Right ventricle myocardium superior (tissue), 1 donor: ENCODE measurements at regions not wholly inside any gene's neighbourhood (a gene's known extent, or its start where the extent isn't known, plus 50 kb on each side); places are given as distances from the start of the nearest gene placed in this dataset.
A peak's percentile ranks its signal among the peaks of the same experiment; 100 is the strongest.

ENCODE experiments used
- ATAC-seq: fragments of 200-7000 bp; cut with Tn5 transposase; one replicate; pipeline ENCODE4 v1.9.1; 2020; ENCODE audit warnings: mild to moderate bottlenecking; ENCODE audit not compliant: poor library complexity
- DNase-seq: peaks from one replicate; pipeline ENCODE4 v3.0.0-alpha.2; 2020
- intact Hi-C: fragments of 100-400 bp; cut with DNase I; formaldehyde crosslinking; loops from one replicate; pipeline ENCODE4 v1.11.2; 2022
- donor health status: DM: no; HTN: yes; CAD: no; lungs with severe emphysema.

DNA sequence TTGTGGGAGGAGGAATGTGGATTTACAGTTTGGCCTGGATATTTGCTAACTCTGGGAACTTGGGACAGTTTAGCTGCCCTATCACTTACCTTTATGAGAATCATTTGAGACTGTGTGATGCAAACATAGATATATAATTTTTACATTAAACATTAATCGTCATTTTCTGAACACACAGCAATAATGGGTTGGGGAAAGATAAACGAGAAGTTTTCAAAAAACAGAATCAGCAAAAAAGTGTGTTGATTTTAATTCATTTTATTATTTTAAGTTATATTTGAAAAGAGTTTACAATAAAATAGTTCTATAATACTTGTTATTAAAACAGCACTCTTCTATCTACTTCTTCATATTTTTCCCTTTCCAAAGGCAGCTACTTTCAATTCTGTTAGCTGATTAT lies 813.3 kb downstream of the SLC4A3 start:
- DNase-seq (no peak), ATAC-seq (no peak)
- intact Hi-C loops: no loop called here

GRCh38 chr2:220441404-220441803 lies 814.0 kb downstream of the SLC4A3 start:
- DNase-seq: no peak
- ATAC-seq: no peak
- intact Hi-C loops: no loop called here

DNA sequence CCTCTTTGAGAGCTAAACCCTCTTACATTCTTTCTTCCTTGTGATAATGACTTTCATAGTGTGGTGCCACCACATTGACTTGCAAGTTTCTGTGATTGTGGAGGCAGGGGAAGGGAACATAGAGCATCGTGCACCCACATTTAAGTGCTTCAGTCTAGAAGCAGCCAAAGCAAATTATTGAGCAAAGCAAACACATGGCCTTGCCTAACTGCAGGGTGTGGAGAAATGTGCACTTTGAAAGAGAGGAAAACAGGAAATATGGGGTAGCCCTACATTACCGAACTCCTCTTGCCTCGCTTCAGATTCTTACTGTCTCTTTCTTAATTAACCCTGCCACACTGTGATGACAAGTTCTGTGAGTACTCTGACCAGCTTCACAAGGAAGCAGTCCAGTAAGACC lies 814.6 kb downstream of the SLC4A3 start:
- intact Hi-C loops: no loop called here

GRCh38 chr2:220445429-220446105 lies 818.1 kb downstream of the SLC4A3 start:
- intact Hi-C loops: no loop called here
- no peak for ATAC-seq
- DNase-seq: no peak

More for the DNA sequence above, 814.6 kb downstream of the SLC4A3 start:
- ATAC-seq (no peak), DNase-seq (no peak)

DNA sequence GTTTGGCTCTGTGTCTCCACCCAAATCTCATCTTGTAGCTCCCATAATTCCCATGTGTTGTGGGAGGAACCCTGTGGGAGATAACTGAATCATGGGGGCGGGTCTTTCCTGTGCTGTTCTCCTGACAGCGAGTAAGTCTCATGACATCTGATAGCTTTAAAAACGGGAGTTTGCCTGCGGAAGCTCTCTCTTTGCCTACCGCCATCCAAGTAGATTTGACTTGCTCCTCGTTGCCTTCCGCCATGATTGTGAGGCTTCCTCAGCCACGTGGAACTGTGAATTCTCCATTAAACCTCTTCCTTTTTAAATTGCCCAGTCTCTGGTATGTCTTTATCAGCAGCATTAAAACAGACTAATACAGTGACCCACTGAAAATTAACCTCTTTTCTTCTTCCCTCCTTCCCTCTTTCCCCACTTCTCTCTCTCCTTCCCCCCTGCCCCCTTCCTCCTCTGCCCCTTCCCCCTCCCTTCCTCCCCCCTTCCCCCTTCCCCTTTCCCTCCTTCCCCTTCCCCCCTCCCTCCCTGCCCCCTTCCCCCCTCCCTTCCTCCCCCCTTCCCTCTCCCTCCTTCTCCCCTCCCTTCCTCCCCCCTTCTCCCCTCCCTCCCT lies 818.8 kb downstream of the SLC4A3 start:
- intact Hi-C loops: no loop called here
- ATAC-seq (no peak), DNase-seq (no peak)

DNA sequence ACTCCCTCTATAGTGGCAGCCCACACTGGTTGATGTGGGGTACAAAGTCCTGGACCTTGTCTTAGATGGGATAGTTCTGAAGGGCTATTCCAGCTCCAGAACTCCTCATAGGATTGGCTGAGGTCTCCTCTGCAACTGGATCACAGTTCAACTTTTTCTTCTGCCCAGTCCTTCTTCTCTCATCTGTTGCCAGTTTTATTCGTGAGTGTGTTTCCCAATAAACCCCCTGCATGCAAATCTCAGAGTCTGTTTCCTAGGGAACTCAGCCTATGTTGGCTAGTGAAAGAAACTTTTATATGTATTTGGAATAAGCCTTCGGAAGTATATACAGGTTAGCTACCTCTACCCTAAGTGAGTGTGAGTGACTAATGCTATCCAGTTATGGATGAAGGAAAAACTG lies 823.4 kb downstream of the SLC4A3 start:
- intact Hi-C loops: no loop called here
- DNase-seq: no peak
- ATAC-seq: no peak

GRCh38 chr2:220451438-220451837 lies 824.0 kb downstream of the SLC4A3 start:
- no peak for DNase-seq
- no peak for ATAC-seq
- intact Hi-C loops: no loop called here

GRCh38 chr2:220452561-220452960 lies 825.1 kb downstream of the SLC4A3 start:
- DNase-seq: no peak
- intact Hi-C loops: no loop called here

GRCh38 chr2:220455351-220455990 lies 828.0 kb downstream of the SLC4A3 start:
- intact Hi-C loops: no loop called here
- DNase-seq (no peak), ATAC-seq (peak; percentile 20)

More at GRCh38 chr2:220452561-220452960, 825.1 kb downstream of the SLC4A3 start:
- ATAC-seq: no peak

DNA sequence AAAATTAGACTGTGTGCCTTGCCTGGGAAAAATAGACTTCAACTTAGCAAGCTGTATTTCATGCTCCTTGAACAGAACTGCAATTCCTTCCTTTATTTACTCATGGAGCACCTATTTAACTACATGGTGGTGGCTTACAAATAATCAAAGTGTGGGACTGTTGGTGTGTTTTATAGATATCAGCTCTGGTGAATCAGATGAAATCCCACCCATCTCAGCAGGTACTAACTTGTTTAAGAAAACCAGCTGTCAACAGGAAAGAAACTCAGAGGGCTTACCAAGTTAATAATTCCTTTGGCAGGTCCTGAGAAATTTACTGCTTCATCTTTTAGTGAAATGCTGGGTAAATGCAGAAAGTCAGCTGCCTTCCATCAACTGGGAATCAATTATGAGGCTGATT lies 830.6 kb downstream of the SLC4A3 start:
- ATAC-seq (no peak), DNase-seq (no peak)
- intact Hi-C loops: no loop called here

DNA sequence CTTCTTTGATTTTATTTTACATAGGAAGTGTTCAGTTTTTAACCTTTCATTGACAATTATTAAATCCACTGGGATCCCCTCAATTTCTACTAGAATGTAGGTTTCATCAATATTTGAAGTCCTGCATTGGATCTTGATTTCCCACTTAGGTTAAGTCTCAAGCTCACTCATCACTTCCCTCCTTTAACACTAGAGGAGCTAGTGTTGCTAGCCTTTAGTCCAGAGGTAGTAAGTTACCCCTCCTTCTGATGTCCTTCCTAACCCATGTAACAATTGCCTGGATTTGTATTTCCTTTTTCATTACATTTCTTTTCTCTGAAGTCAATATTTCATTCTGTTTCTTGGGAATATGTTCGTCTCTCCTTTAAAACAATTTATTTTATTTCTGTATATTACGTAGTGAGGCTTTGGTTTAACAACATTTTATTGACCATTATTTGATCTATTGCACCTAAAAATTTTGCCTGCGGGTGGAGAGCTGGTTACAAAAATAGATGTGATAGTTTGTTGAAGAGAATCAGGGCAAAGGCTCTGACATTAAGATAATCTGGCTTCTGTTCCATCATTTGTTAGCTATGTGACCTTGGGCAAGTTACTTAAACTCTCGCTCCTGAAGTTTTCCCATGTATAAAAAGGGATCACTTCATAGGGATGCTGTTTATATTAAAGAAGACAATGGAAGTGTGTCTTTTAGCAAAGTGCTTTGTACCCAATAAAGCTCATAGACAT lies 833.0 kb downstream of the SLC4A3 start:
- intact Hi-C loops: no loop called here
- ATAC-seq (peak; percentile 51), DNase-seq (no peak)

DNA sequence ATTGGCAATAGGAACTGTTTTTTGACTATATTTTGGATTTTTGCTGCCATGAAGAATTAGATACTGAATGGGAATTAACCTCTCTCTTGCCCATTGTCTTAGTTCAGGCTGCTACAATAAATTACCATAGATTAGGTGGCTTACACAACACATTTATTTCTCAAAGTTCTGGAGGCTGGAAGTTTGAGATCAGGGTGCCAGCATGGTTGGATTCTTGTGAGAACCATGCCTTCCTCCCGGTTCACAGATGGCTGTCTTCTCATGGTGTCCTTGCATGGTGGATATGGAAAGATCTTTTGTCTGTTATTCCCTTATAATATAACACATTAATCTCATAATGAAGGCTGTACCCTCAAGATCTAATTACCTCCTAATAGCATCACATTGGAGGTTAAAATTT lies 836.4 kb downstream of the SLC4A3 start:
- ATAC-seq: no peak
- intact Hi-C loops: no loop called here
- no peak for DNase-seq

GRCh38 chr2:220465700-220466099 lies 838.3 kb downstream of the SLC4A3 start:
- intact Hi-C loops: no loop called here
- ATAC-seq: peak; percentile 71
- no peak for DNase-seq

GRCh38 chr2:220466251-220466691 lies 838.8 kb downstream of the SLC4A3 start:
- ATAC-seq (peak; percentile 79), DNase-seq (no peak)
- intact Hi-C loops: no loop called here

DNA sequence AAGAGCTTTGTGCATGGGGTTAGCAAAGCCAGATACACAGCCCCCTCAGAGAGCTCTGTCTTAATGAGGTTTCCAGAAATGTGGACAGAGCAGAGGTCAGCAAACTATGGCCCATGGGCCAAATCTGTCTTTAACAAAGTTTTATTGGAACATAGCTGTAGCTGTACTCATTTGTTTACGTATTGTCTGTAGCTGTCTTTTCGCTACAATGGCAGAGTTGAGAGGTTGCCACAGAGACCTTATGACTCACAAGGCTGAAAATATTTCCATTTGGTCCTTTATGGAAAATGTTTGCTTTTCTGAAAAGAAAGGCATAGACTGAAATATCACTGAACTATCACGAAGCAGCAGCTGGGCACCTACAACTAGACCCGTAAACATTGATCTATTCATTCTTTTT lies 841.8 kb downstream of the SLC4A3 start:
- DNase-seq (no peak), ATAC-seq (no peak)
- intact Hi-C loops: no loop called here

DNA sequence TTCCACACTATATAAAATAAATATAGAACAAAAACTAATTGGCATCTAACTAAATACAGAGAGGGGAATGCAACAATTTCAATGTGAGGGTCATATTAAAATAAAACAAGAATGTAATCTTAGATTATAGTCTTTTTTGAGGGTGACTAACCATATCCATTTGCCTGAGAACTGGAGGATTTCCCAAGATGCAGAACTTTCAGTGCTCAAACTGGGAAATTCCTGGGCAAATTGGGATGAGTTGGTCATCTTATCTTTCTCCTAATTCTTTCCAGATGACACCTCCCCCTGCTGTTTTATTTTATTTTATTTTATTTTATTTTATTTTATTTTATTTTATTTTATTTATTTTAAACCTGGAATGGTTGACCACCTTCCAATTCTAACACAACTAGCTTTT lies 846.2 kb downstream of the SLC4A3 start:
- no peak for ATAC-seq
- no peak for DNase-seq
- intact Hi-C loops: no loop called here

GRCh38 chr2:220476877-220477276 lies 849.4 kb downstream of the SLC4A3 start:
- intact Hi-C loops: no loop called here
- no peak for ATAC-seq
- no peak for DNase-seq

DNA sequence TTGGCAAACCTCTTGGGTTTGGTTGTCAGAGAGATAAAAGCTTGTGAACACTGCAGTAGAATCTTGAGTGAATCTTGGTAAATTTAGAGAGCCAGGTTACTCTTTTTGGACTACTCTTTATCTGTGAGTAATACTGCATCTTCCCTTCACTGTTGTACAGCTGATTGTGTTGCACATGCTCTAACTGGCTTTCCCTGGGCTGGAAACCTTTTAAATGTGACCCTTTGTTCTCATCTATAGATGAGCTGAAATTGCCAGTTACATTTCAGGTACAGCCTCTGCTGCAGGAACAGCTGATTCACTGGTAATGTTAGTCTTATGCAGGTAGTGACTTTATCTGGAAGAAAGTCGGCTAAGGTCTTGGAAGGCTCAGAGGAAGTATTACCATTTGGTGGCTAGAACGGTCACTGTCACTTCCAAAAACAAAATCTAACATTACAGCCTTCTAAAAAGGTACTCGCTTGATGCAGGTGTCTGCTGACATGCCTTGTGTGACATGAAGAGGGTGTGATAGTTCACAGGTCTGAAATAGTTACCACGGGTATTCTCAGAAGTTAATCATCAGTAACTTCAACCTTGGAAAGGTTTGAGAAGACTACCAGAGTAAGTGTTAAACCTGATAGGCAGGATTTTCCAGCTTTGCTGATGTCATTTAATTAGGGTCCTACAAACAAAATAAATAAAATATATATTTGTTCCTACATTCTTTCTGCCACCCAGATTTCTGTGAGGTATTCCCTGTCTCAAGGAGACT lies 851.1 kb downstream of the SLC4A3 start:
- no peak for ATAC-seq
- intact Hi-C loops: no loop called here

DNA sequence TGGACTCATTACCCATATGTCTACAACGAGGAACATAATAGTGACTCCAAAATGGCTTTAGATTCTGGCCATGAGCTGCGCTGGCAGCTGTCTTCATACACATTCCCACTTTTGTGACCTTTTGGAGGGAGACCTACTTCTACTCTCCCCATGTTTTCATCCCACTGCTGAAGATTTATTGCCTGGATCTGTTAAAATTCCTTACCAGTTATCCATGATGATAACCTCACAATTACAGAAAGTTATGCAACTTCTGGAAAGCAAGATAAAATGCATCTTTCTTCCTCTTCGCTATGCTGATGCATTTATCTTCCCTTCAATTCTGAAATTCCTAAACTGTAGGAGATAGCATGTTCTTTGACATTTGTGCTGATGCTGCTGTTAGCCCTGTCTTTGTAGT lies 855.3 kb downstream of the SLC4A3 start:
- ATAC-seq: no peak
- no peak for DNase-seq
- intact Hi-C loops: no loop called here

More for the DNA sequence above, 851.1 kb downstream of the SLC4A3 start:
- DNase-seq: no peak
